Tibial nerve (tissue), 3 donors: ENCODE measurements at regions not wholly inside any gene's neighbourhood (a gene's known extent, or its start where the extent isn't known, plus 50 kb on each side); places are given as distances from the start of the nearest gene placed in this dataset.

Source experiments
- POLR2A ChIP-seq, 2 donors: fragments of 450-650 bp; IDR thresholded peaks; one replicate each; pipeline ENCODE4 v1.6.1; 2017; ENCODE audit warnings: antibody characterized with exemption in 2 of 2, mild to moderate bottlenecking in 2 of 2, moderate library complexity in 2 of 2
- TF ChIP-seq, protein P1 (sequence below), 5 experiments: fragments of 200-600 bp in 3 of 5; fragments of 450-650 bp in 2 of 5; sonication (generic) in 3 of 5; IDR thresholded peaks; one replicate each; pipeline ENCODE4 v1.5.1; 2016 to 2019; ENCODE audit warnings: antibody characterized with exemption in 5 of 5, mild to moderate bottlenecking in 3 of 5, moderate library complexity in 2 of 5

DNA sequence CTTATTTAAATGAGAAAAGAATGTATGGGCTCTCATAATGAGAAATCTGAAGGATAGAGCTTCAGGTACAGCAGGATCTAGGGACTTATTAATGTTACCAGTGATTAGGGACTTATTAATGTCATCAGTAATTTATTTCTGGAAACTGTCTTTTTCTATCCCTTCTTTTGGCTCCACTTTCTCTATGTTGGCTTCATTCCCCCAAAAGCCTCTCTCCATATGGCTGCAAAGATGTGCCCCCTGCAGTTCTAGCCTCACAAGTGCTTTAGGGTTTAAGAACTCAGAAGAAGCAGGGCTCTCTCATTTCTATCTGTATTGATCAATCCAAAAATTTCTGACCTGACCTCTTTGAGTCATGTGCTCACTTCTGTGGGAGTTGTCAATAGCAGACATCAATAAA lies 480.9 kb downstream of the TXNL1 start:
- TF ChIP-seq, protein P1, sequence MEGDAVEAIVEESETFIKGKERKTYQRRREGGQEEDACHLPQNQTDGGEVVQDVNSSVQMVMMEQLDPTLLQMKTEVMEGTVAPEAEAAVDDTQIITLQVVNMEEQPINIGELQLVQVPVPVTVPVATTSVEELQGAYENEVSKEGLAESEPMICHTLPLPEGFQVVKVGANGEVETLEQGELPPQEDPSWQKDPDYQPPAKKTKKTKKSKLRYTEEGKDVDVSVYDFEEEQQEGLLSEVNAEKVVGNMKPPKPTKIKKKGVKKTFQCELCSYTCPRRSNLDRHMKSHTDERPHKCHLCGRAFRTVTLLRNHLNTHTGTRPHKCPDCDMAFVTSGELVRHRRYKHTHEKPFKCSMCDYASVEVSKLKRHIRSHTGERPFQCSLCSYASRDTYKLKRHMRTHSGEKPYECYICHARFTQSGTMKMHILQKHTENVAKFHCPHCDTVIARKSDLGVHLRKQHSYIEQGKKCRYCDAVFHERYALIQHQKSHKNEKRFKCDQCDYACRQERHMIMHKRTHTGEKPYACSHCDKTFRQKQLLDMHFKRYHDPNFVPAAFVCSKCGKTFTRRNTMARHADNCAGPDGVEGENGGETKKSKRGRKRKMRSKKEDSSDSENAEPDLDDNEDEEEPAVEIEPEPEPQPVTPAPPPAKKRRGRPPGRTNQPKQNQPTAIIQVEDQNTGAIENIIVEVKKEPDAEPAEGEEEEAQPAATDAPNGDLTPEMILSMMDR (IDR thresholded peaks at IDR 0.05) = no peak
- TF ChIP-seq POLR2A (IDR thresholded peaks at IDR 0.05) = no peak
